ENCODE measurements at regions not wholly inside any gene's neighbourhood (a gene's known extent, or its start where the extent isn't known, plus 50 kb on each side); places are given as distances from the start of the nearest gene placed in this dataset.
"Not testable (repeated sequence)": the region's sequence is repeated elsewhere in the genome, so short reads cannot be mapped to it uniquely, and the experiment has no call there.

- not testable (repeated sequence) for TF ChIP-seq CTCF, POLR2A (IDR thresholded peaks at IDR 0.05)
Observed at GRCh38 chr15:22002711-22003110, 77.6 kb upstream of the OR4M2 start.

Measured in right lobe of liver (tissue), 4 donors.